ENCODE measurements at regions not wholly inside any gene's neighbourhood (a gene's known extent, or its start where the extent isn't known, plus 50 kb on each side); places are given as distances from the start of the nearest gene placed in this dataset.

DNA sequence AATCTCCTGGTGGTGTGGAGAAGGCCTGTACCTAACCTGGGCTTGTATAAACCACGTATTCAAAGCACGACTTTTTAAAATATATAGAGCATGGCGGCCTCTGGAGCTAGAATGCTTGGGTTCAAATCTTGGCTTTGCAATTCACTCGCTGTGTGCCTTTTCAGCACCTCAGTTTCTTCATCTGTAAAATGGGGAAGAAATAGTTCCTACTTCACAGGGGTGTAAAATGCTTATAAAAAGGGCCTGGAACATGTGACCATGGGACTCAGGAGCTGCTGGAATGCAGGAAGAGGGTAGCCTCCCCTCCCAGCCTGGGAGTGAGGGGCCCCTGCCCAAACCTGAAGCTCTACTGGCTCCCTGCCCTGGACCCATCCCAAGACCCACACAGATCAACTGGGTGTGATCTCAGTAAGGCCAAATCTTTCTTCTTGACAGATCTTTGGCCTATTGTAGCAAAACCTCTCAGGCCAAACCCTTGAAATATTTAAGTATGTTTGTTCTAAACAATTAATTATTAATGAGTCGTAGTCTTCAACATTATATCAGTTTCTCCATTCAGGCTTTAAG is 269.0 kb downstream of the ZSWIM6 start:
- no peaks in the 10 kb centered on the region for H3K27me3 ChIP-seq
- no peak overlapping the region for H3K4me3 ChIP-seq
- H3K36me3 ChIP-seq (ENCODE audit: low read depth, missing control alignments): no peaks in the 10 kb centered on the region
- intact Hi-C loops (cut with DNase I; ENCODE audit: low total_unique reads): no loop called here
- TF ChIP-seq POLR2A (IDR thresholded peaks at IDR 0.05): no peak
- TF ChIP-seq, protein P1, sequence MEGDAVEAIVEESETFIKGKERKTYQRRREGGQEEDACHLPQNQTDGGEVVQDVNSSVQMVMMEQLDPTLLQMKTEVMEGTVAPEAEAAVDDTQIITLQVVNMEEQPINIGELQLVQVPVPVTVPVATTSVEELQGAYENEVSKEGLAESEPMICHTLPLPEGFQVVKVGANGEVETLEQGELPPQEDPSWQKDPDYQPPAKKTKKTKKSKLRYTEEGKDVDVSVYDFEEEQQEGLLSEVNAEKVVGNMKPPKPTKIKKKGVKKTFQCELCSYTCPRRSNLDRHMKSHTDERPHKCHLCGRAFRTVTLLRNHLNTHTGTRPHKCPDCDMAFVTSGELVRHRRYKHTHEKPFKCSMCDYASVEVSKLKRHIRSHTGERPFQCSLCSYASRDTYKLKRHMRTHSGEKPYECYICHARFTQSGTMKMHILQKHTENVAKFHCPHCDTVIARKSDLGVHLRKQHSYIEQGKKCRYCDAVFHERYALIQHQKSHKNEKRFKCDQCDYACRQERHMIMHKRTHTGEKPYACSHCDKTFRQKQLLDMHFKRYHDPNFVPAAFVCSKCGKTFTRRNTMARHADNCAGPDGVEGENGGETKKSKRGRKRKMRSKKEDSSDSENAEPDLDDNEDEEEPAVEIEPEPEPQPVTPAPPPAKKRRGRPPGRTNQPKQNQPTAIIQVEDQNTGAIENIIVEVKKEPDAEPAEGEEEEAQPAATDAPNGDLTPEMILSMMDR (IDR thresholded peaks at IDR 0.05): no peak
- H3K27ac ChIP-seq: no peak overlapping the region
- 90 to 91% methylated on average over 5 of the region's 5 CpGs for WGBS, 2 donors
- no peaks in the 10 kb centered on the region for H3K4me1 ChIP-seq
- DNase-seq: no peak
- no peaks in the 10 kb centered on the region for H3K9me3 ChIP-seq

GRCh38 chr5:61603211-61603908 is 271.3 kb downstream of the ZSWIM6 start:
- TF ChIP-seq POLR2A (IDR thresholded peaks at IDR 0.05): no peak
- TF ChIP-seq, protein P1 (IDR thresholded peaks at IDR 0.05): no peak
- intact Hi-C loops (cut with DNase I; ENCODE audit: low total_unique reads): no loop called here
- H3K4me3 ChIP-seq: no peak overlapping the region
- DNase-seq: peak; percentile 43
- H3K27me3 ChIP-seq: no peaks in the 10 kb centered on the region
- H3K36me3 ChIP-seq (ENCODE audit: low read depth, missing control alignments): no peaks in the 10 kb centered on the region
- 61 to 68% methylated on average over 6 of the region's 6 CpGs for WGBS, 2 donors
- no peaks in the 10 kb centered on the region for H3K9me3 ChIP-seq
- no peaks in the 10 kb centered on the region for H3K4me1 ChIP-seq
- H3K27ac ChIP-seq: no peak overlapping the region

DNA sequence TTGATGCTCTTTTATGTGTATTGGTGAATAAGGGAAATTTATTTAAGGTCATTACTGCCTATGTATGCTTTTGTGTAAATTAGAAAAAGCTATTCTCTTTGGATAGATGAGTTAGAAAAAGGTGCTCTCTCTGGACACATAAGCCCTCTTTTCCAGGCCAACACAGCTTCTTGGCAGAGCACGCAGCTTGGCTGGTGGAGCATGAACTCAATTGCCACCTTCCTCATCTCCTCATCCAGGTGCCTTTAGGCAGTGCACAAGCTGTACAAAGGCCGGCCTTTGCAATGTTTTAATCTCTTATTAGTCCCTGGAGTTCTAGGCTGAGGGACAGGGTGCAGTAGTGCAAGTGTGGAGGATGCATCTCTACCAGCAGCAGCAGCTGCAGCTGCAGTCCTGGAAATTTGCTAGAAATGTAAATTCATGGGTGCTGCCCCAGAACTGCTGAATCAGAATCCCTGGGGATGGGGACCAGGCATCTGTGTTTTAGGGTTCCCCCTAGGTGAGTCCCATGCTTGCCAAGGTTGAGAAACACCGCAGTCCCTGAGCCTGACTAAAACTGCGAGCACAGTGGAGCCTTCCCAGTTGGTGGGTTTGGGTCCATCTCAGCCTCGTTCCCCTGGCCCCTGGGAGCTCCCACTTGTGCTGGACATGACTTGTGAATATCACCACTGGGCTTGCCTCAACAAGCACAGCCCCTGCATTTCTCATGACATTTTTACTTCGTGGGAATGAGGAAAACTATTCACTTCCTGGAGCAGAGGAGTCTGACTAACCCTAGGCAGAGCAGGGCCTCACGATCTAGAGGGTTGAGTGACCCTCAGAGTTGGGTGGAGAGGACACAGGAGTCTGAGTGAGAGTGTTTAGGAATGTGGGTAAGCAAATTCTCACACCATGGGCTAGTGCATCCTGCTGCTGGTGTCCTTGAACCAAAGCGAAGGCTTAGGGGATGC is 272.3 kb downstream of the ZSWIM6 start:
- no peaks in the 10 kb centered on the region for H3K9me3 ChIP-seq
- intact Hi-C loops (cut with DNase I; ENCODE audit: low total_unique reads): no loop called here
- H3K4me3 ChIP-seq: no peak overlapping the region
- WGBS, 2 donors: 71 to 84% methylated on average over 7 to 8 of the region's 8 CpGs
- DNase-seq: no peak
- no peak for TF ChIP-seq POLR2A (IDR thresholded peaks at IDR 0.05)
- TF ChIP-seq, protein P1 (IDR thresholded peaks at IDR 0.05): no peak
- H3K27me3 ChIP-seq: no peaks in the 10 kb centered on the region
- H3K27ac ChIP-seq: no peak overlapping the region
- no peaks in the 10 kb centered on the region for H3K4me1 ChIP-seq
- no peaks in the 10 kb centered on the region for H3K36me3 ChIP-seq (ENCODE audit: low read depth, missing control alignments)

- intact Hi-C loops (cut with DNase I; ENCODE audit: low total_unique reads): no loop called here
- 74 to 77% methylated on average over 9 of the region's 9 CpGs for WGBS, 2 donors
- H3K9me3 ChIP-seq: no peaks in the 10 kb centered on the region
- no peaks in the 10 kb centered on the region for H3K4me1 ChIP-seq
- no peaks in the 10 kb centered on the region for H3K36me3 ChIP-seq (ENCODE audit: low read depth, missing control alignments)
- TF ChIP-seq POLR2A (IDR thresholded peaks at IDR 0.05): no peak
- TF ChIP-seq, protein P1 (IDR thresholded peaks at IDR 0.05): no peak
- no peak for DNase-seq
- no peak overlapping the region for H3K27ac ChIP-seq
- no peak overlapping the region for H3K4me3 ChIP-seq
- no peaks in the 10 kb centered on the region for H3K27me3 ChIP-seq
These were observed 278.0 kb downstream of the ZSWIM6 start for GRCh38 chr5:61609840-61610677.

Measured in testis (tissue), 2 donors.